Naive thymus-derived CD4-positive, alpha-beta T cell (primary cell): ENCODE measurements at regions not wholly inside any gene's neighbourhood (a gene's known extent, or its start where the extent isn't known, plus 50 kb on each side); places are given as distances from the start of the nearest gene placed in this dataset.

ENCODE experiments used
- ATAC-seq: fragments of 150-1000 bp; cut with Tn5 transposase; 2 replicates; pipeline ENCODE4 v1.10.0; 2021; ENCODE audit warnings: mild to moderate bottlenecking, moderate library complexity
- CTCF ChIA-PET: fragments of 350-600 bp; sonication (Branson Sonifier 250); formaldehyde crosslinking; loops from one replicate; lab custom pipeline; 2021; ENCODE audit warnings: antibody characterized with exemption; lab: Charles Lee
- POLR2A ChIA-PET: fragments of 350-600 bp; sonication (Branson Sonifier 250); formaldehyde crosslinking; loops from one replicate; lab custom pipeline; 2021; ENCODE audit warnings: antibody characterized with exemption, inconsistent platforms; lab: Charles Lee
- DNase-seq, 9 donors: peaks; one replicate each; pipeline versions ENCODE4 v3.0.0 to v3.0.0-alpha.2; 2020 to 2022; ENCODE audit warnings: mixed read lengths in 1 of 9
- H3K27ac ChIP-seq: one replicate; pipeline ENCODE4 v1.7.0; 2013; ENCODE audit warnings: mild to moderate bottlenecking, low read depth, low read length, moderate library complexity
- H3K27me3 ChIP-seq, 2 donors: one replicate each; pipeline ENCODE4 v1.7.0; 2013; ENCODE audit warnings: low read length in 2 of 2, mild to moderate bottlenecking in 2 of 2, moderate library complexity in 2 of 2; ENCODE audit not compliant: control insufficient read depth in 2 of 2, insufficient read depth in 2 of 2
- H3K36me3 ChIP-seq, 3 experiments: 1 replicate in 2 of 3; 2 replicates in 1 of 3; pipeline ENCODE4 v1.7.0; 2013; ENCODE audit warnings: low read length in 3 of 3, mild to moderate bottlenecking in 3 of 3, moderate library complexity in 1 of 3; ENCODE audit not compliant: insufficient read depth in 3 of 3, control insufficient read depth in 2 of 3
- H3K4me1 ChIP-seq, 2 donors: one replicate each; pipeline ENCODE4 v1.7.0; 2013; ENCODE audit warnings: low read length in 2 of 2, mild to moderate bottlenecking in 2 of 2, moderate library complexity in 1 of 2; ENCODE audit not compliant: control insufficient read depth in 2 of 2, insufficient read depth in 2 of 2
- H3K4me3 ChIP-seq: 2 replicates; pipeline ENCODE4 v1.7.0; 2013; ENCODE audit warnings: mild to moderate bottlenecking, low read length
- H3K9me3 ChIP-seq, 3 experiments: 1 replicate in 2 of 3; 2 replicates in 1 of 3; pipeline ENCODE4 v1.7.0; 2013; ENCODE audit warnings: low read length in 3 of 3; ENCODE audit not compliant: control insufficient read depth in 2 of 3
- H3K27ac Mint-ChIP-seq, 9 donors: one replicate each; pipeline ENCODE4 v1.8.0; 2020 to 2022; ENCODE audit warnings: mixed read lengths in 9 of 9, mild to moderate bottlenecking in 8 of 9, moderate library complexity in 5 of 9, inconsistent platforms in 2 of 9
- H3K27me3 Mint-ChIP-seq, 5 donors: one replicate each; pipeline ENCODE4 v1.8.0; 2021 to 2022; ENCODE audit warnings: mixed read lengths in 5 of 5, mild to moderate bottlenecking in 1 of 5
- H3K36me3 Mint-ChIP-seq, 5 donors: one replicate each; pipeline ENCODE4 v1.8.0; 2020 to 2022; ENCODE audit warnings: mixed read lengths in 5 of 5, mild to moderate bottlenecking in 3 of 5, inconsistent platforms in 1 of 5
- H3K4me1 Mint-ChIP-seq, 7 donors: one replicate each; pipeline ENCODE4 v1.8.0; 2020 to 2022; ENCODE audit warnings: mixed read lengths in 7 of 7, mild to moderate bottlenecking in 3 of 7, inconsistent platforms in 1 of 7
- H3K4me3 Mint-ChIP-seq, 10 donors: one replicate each; pipeline ENCODE4 v1.8.0; 2020 to 2022; ENCODE audit warnings: mild to moderate bottlenecking in 10 of 10, mixed read lengths in 10 of 10, moderate library complexity in 6 of 10, inconsistent platforms in 2 of 10
- H3K9me3 Mint-ChIP-seq, 11 donors: one replicate each; pipeline ENCODE4 v1.8.0; 2020 to 2022; ENCODE audit warnings: mixed read lengths in 11 of 11, mild to moderate bottlenecking in 4 of 11, inconsistent platforms in 1 of 11, moderate library complexity in 1 of 11
- intact Hi-C, 2 donors: fragments of 100-400 bp; cut with micrococcal nuclease; formaldehyde crosslinking; loops; one replicate each; pipeline ENCODE4 v1.15.1; 2023

DNA sequence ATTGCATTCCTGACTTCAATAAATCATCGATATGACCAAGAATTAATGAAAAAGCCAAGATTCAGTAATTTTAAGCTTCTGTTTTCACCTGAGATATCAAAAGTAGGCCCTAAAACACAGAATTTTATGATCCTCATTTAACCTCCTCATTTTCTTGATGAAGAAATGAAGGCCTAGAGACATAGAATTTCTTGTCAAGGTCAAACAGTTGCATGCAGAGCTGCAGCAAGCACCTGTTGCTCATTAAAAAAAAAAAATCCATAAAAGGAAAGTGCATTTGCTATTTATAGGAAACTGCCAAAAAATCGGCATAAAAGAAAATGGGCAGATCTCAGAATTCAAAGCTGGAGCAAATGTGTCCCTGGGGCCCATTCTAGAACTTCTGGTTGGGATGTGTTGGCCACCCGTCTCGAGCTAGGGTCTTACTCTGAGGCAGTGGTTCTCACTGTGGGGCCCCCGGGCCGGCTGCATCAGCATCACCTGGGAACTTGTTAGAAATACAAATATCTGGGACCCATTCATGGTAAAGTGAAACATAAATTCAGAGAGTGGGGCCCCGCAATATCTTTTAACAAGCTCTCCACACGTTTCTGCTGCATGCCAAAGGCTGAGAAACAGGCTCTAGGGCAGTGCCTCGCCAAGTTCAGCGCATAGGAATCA, 224.7 kb upstream of the UBL3 start:
- Histone ChIP-seq H3K4me1 (no peaks in the 10 kb centered on the region), H3K36me3 (no peaks in the 10 kb centered on the region), H3K27ac (no peak overlapping the region), H3K4me3 (no peak overlapping the region), H3K9me3 (no peaks in the 10 kb centered on the region), H3K27me3 (no peaks in the 10 kb centered on the region)
- H3K27ac Mint-ChIP-seq: no peak overlapping the region
- peaks cover 0 to 3% (median 0%) of the 10 kb centered on the region in 11 donors for H3K9me3 Mint-ChIP-seq
- H3K36me3 Mint-ChIP-seq: no peaks in the 10 kb centered on the region
- ATAC-seq (no peak), DNase-seq (no peak)
- ChIA-PET POLR2A (no interaction called here), CTCF (no interaction called here)
- H3K27me3 Mint-ChIP-seq: peaks cover 0 to 5% (median 0%) of the 10 kb centered on the region in 5 donors
- no peak overlapping the region for H3K4me3 Mint-ChIP-seq
- no peaks in the 10 kb centered on the region for H3K4me1 Mint-ChIP-seq
- intact Hi-C loops: no loop called here

DNA sequence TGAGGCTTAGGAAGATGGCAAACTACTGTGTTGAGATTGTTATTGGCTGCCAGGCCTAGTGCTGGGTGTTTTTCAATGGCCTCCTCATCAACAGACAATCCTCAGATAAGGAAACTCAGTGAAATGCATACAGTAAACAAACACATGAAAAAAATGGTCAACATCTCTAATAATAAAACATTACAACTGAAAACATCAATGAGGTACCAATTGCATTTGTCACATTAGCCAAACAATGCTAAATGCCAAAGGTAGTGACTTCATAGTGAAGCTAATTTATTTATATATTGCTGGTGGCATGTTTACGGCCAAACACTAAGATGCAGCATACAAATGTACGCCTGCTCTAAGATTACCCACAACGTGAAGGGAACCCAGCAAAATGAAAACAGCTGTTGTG, 224.0 kb upstream of the UBL3 start:
- Histone ChIP-seq H3K27me3 (no peaks in the 10 kb centered on the region), H3K4me3 (no peak overlapping the region), H3K36me3 (no peaks in the 10 kb centered on the region), H3K27ac (no peak overlapping the region), H3K4me1 (no peaks in the 10 kb centered on the region), H3K9me3 (no peaks in the 10 kb centered on the region)
- H3K36me3 Mint-ChIP-seq: no peaks in the 10 kb centered on the region
- ChIA-PET POLR2A (no interaction called here), CTCF (no interaction called here)
- no peaks in the 10 kb centered on the region for H3K4me1 Mint-ChIP-seq
- peaks cover 0 to 5% (median 0%) of the 10 kb centered on the region in 5 donors for H3K27me3 Mint-ChIP-seq
- H3K27ac Mint-ChIP-seq: no peak overlapping the region
- H3K9me3 Mint-ChIP-seq: peaks cover 0 to 3% (median 0%) of the 10 kb centered on the region in 11 donors
- no peak for DNase-seq
- no peak for ATAC-seq
- H3K4me3 Mint-ChIP-seq: no peak overlapping the region
- intact Hi-C loops: no loop called here

DNA sequence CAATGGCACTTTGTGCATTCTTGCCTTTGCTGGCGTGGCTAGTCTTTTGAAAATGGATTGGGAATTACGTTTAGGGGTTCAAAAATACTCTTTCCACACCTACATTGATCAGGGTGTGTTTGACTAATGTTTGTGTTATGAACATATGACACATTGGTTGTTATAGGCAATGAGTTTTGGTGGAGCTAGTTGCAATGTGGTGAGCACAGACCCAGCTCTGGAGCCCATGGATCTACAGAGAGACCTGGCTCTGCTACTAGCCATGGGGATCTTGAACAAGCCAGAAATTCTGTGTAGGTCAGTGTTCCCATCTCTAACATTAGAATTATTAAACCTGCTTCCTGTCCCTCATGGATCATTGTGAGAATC, 222.4 kb upstream of the UBL3 start:
- Mint-ChIP-seq H3K4me1 (no peaks in the 10 kb centered on the region), H3K4me3 (no peak overlapping the region), H3K27me3 (peaks cover 0 to 5% (median 0%) of the 10 kb centered on the region in 5 donors), H3K27ac (no peak overlapping the region), H3K36me3 (no peaks in the 10 kb centered on the region), H3K9me3 (no peaks in the 10 kb centered on the region)
- H3K27me3 ChIP-seq: no peaks in the 10 kb centered on the region
- DNase-seq: no peak
- ATAC-seq: no peak
- CTCF ChIA-PET: interaction anchor here (0.6 kb wide), 1 partner anchor 9 kb away, joined by 3 read pairs; no protein-coding TSS in a partner anchor
- no peaks in the 10 kb centered on the region for H3K4me1 ChIP-seq
- H3K36me3 ChIP-seq: no peaks in the 10 kb centered on the region
- POLR2A ChIA-PET: no interaction called here
- no peak overlapping the region for H3K4me3 ChIP-seq
- intact Hi-C loops: no loop called here
- no peak overlapping the region for H3K27ac ChIP-seq
- no peaks in the 10 kb centered on the region for H3K9me3 ChIP-seq

DNA sequence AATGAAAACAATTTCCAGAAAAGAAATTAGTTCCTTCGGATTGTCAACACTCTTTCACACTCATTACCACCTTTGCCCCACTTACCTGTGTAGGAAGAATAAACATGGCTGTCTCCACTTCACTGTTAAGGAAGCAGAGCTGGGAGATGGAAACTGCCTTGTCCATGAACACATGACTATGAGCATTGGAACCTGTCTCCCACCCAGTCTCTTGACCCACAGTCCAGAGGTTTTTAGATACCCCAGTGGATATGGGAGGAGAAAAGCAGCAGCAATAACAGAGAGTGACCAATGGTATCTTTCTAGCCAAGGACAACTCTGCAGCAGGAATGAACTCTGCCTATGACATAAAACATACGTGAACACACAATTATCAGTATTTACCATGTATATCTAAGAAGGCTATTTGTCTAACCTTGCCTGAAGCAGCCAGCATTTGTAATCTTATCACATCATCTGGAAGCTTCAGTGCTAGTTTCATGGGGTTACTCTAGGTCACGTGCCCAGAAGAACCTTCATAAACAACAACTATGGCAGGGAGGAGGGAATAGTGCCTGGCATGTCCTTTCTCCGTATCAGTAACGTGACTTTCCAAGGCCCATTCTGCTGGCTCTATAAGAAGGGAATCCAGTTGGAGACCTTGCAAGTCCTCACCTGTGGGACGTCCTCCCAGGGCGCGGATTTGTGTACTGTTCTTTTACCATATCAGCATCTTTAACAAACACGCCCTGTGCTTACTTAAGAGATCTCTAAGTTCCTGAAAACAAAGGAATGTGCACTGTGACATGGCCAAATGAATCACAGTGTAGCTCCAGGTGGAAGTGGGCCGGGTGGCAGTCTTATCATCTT, 221.8 kb upstream of the UBL3 start:
- ATAC-seq (no peak), DNase-seq (no peak)
- H3K4me1 ChIP-seq: no peaks in the 10 kb centered on the region
- H3K36me3 ChIP-seq: no peaks in the 10 kb centered on the region
- no peaks in the 10 kb centered on the region for H3K27me3 ChIP-seq
- ChIA-PET CTCF (interaction anchor here (0.6 kb wide), 1 partner anchor 8 kb away, joined by 3 read pairs; no protein-coding TSS in a partner anchor), POLR2A (no interaction called here)
- Mint-ChIP-seq H3K27me3 (peaks cover 0 to 5% (median 0%) of the 10 kb centered on the region in 5 donors), H3K4me3 (no peak overlapping the region), H3K9me3 (no peaks in the 10 kb centered on the region), H3K4me1 (no peaks in the 10 kb centered on the region), H3K27ac (no peak overlapping the region), H3K36me3 (no peaks in the 10 kb centered on the region)
- no peak overlapping the region for H3K4me3 ChIP-seq
- H3K9me3 ChIP-seq: no peaks in the 10 kb centered on the region
- intact Hi-C loops: no loop called here
- no peak overlapping the region for H3K27ac ChIP-seq

DNA sequence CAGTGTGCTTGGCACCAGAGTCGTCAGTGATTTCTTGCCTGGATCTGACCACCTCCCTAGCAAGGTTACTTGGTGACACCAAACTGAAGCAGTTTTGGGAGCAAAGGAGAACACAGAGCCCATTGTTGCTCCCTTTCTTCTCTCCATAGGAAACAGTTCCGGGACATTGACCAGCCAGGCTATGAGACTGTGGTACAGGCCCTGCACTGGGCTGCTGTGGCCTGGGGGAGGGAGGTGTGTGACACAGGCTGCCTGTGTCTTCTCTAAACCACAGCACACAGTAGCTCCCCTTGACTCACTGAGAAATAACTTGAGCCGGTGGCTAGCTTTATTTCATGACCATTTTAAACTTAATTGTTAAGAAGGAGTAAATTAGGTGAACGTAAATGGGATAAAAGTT, 214.8 kb upstream of the UBL3 start:
- no peaks in the 10 kb centered on the region for H3K27me3 ChIP-seq
- H3K9me3 Mint-ChIP-seq: peaks cover 0 to 2% (median 0%) of the 10 kb centered on the region in 11 donors
- H3K27me3 Mint-ChIP-seq: peaks cover 0 to 15% (median 3%) of the 10 kb centered on the region in 5 donors
- DNase-seq: no peak
- H3K9me3 ChIP-seq: no peaks in the 10 kb centered on the region
- no peak for ATAC-seq
- H3K4me1 ChIP-seq: no peaks in the 10 kb centered on the region
- no peaks in the 10 kb centered on the region for H3K36me3 ChIP-seq
- no peaks in the 10 kb centered on the region for H3K36me3 Mint-ChIP-seq
- H3K4me3 Mint-ChIP-seq: no peak overlapping the region
- ChIA-PET CTCF (no interaction called here), POLR2A (no interaction called here)
- intact Hi-C loops: no loop called here
- no peaks in the 10 kb centered on the region for H3K4me1 Mint-ChIP-seq
- no peak overlapping the region for H3K27ac ChIP-seq
- no peak overlapping the region for H3K4me3 ChIP-seq
- no peak overlapping the region for H3K27ac Mint-ChIP-seq

DNA sequence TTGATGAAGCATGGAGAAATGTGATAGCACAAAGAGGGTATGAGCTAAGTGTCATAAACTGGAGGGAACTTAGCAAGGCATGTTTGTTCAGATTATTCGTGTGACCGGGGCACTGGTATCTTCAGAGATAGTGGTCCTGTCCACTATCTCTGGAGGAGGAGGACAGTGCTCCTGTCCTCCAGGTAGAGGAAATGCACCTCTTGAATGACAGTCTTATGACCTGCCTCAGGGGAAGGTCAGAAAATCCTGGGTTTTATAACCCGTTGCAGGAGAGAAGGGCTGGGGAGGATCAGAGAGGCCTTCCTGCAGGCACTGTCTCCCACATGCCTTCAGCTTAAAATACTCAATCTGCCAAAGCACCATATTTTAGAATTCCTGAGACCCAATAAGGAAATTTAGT, 213.5 kb upstream of the UBL3 start:
- ATAC-seq: no peak
- Mint-ChIP-seq H3K4me1 (no peaks in the 10 kb centered on the region), H3K27me3 (peaks cover 0 to 16% (median 3%) of the 10 kb centered on the region in 5 donors), H3K9me3 (peaks cover 0 to 14% (median 3%) of the 10 kb centered on the region in 11 donors), H3K27ac (no peak overlapping the region), H3K36me3 (no peaks in the 10 kb centered on the region), H3K4me3 (no peak overlapping the region)
- no peaks in the 10 kb centered on the region for H3K9me3 ChIP-seq
- H3K4me1 ChIP-seq: no peaks in the 10 kb centered on the region
- DNase-seq: no peak
- POLR2A ChIA-PET: interaction anchor here (0.6 kb wide), 1 partner anchor 175 kb away, joined by 3 read pairs; no protein-coding TSS in a partner anchor
- CTCF ChIA-PET: interaction anchor here (0.7 kb wide), 1 partner anchor 9 kb away, joined by 3 read pairs; no protein-coding TSS in a partner anchor
- no peak overlapping the region for H3K4me3 ChIP-seq
- intact Hi-C loops: no loop called here
- H3K27ac ChIP-seq: no peak overlapping the region
- H3K36me3 ChIP-seq: no peaks in the 10 kb centered on the region
- no peaks in the 10 kb centered on the region for H3K27me3 ChIP-seq
